Lower lobe of right lung (tissue), 2 donors: ENCODE measurements at regions not wholly inside any gene's neighbourhood (a gene's known extent, or its start where the extent isn't known, plus 50 kb on each side); places are given as distances from the start of the nearest gene placed in this dataset.

Experiments used
- ATAC-seq, 2 donors: fragments of 200-7000 bp; cut with Tn5 transposase; one replicate each; pipeline ENCODE4 v1.9.1; 2020 to 2022; ENCODE audit warnings: mild to moderate bottlenecking in 2 of 2, moderate library complexity in 2 of 2
- DNase-seq: peaks from one replicate; pipeline ENCODE4 v3.0.0-alpha.2; 2020
- H3K27ac ChIP-seq: fragments of 200-600 bp; one replicate; pipeline ENCODE4 v1.8.0; 2022
- H3K27me3 ChIP-seq: fragments of 200-600 bp; one replicate; pipeline ENCODE4 v1.8.0; 2022; ENCODE audit warnings: low read depth
- H3K36me3 ChIP-seq: fragments of 200-600 bp; one replicate; pipeline ENCODE4 v1.8.0; 2022; ENCODE audit warnings: mild to moderate bottlenecking
- H3K4me1 ChIP-seq: fragments of 200-600 bp; one replicate; pipeline ENCODE4 v1.8.0; 2022
- H3K4me3 ChIP-seq: fragments of 200-600 bp; one replicate; pipeline ENCODE4 v1.8.0; 2022; ENCODE audit warnings: mild to moderate bottlenecking
- H3K9me3 ChIP-seq: fragments of 200-600 bp; one replicate; pipeline ENCODE4 v1.8.0; 2022
- intact Hi-C: fragments of 100-400 bp; cut with DNase I; formaldehyde crosslinking; loops from one replicate; pipeline ENCODE4 v1.11.0; 2022
- TF ChIP-seq, protein P1 (sequence below): fragments of 200-600 bp; IDR thresholded peaks from one replicate; pipeline ENCODE4 v1.8.0; 2022; ENCODE audit warnings: antibody characterized with exemption, mild to moderate bottlenecking
- donor health status: DM: no; HTN: yes; CAD: no; lungs with severe emphysema.

- TF ChIP-seq, protein P1, sequence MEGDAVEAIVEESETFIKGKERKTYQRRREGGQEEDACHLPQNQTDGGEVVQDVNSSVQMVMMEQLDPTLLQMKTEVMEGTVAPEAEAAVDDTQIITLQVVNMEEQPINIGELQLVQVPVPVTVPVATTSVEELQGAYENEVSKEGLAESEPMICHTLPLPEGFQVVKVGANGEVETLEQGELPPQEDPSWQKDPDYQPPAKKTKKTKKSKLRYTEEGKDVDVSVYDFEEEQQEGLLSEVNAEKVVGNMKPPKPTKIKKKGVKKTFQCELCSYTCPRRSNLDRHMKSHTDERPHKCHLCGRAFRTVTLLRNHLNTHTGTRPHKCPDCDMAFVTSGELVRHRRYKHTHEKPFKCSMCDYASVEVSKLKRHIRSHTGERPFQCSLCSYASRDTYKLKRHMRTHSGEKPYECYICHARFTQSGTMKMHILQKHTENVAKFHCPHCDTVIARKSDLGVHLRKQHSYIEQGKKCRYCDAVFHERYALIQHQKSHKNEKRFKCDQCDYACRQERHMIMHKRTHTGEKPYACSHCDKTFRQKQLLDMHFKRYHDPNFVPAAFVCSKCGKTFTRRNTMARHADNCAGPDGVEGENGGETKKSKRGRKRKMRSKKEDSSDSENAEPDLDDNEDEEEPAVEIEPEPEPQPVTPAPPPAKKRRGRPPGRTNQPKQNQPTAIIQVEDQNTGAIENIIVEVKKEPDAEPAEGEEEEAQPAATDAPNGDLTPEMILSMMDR = no peak
- peaks cover 56% of the 10 kb centered on the region for H3K4me1 ChIP-seq
- H3K36me3 ChIP-seq = no peaks in the 10 kb centered on the region
- DNase-seq (no peak), ATAC-seq (peak; percentile 24 to 54)
- no peaks in the 10 kb centered on the region for H3K27me3 ChIP-seq
- intact Hi-C loops = no loop called here
- no peaks in the 10 kb centered on the region for H3K9me3 ChIP-seq
- peak overlapping the region; percentile 81 for H3K27ac ChIP-seq
- H3K4me3 ChIP-seq = peak overlapping the region; percentile 47
Observed at GRCh38 chr9:129319938-129320481, 141.9 kb upstream of the IER5L start.

GRCh38 chr9:129319076-129319937 is 141.2 kb upstream of the IER5L start:
- no peaks in the 10 kb centered on the region for H3K36me3 ChIP-seq
- H3K27ac ChIP-seq = peak overlapping the region; percentile 81
- H3K27me3 ChIP-seq = no peaks in the 10 kb centered on the region
- ATAC-seq (no peak), DNase-seq (no peak)
- no peak overlapping the region for H3K4me3 ChIP-seq
- H3K9me3 ChIP-seq = no peaks in the 10 kb centered on the region
- TF ChIP-seq, protein P1 = no peak
- intact Hi-C loops = no loop called here
- peaks cover 60% of the 10 kb centered on the region for H3K4me1 ChIP-seq

- Histone ChIP-seq H3K36me3 (no peaks in the 10 kb centered on the region), H3K9me3 (no peaks in the 10 kb centered on the region), H3K4me1 (peaks cover 60% of the 10 kb centered on the region), H3K27me3 (no peaks in the 10 kb centered on the region), H3K27ac (peak overlapping the region; percentile 56), H3K4me3 (no peak overlapping the region)
- intact Hi-C loops = no loop called here
- TF ChIP-seq, protein P1 = no peak
- DNase-seq (no peak), ATAC-seq (no peak)
Observed at GRCh38 chr9:129318121-129319075, 140.3 kb upstream of the IER5L start.

DNA sequence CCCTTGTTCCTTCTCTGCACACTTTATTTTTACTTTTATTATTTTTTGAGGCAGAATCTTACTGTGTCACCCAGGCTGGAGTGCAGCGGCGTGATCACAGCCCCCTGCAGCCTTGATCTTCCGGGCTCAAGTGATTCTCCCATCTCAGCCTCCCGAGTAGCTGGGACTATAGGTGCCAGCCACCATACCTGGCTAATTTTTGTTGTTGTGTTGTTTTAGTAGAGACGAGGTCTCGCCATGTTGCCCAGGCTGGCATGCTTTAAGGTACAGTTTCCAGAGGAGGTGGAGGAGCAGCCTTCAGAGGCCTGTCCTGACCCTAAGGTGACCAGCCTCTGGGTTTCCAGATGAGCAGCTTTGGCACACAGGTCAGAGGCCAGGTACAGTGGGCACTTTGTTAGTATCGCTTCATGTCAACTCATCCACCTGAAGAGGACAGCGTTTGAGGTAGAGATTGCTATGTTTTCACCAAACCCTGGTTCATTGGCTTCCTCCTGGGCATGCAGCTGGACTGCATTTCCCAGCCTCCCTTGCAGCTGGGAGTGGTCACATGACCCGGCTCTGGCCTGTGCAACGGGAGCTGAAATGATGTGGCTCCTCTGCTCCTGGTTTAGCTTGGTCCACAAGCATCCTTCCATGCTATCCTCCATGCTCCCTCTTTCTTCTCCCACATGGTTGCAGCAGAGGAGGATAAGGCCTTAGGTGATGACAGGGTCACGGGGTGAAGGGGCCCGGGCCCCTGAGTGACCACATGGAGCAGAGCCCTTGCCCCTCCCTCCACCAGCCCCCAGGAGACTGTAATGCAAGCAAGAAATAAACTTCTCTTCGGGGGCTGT is 139.3 kb upstream of the IER5L start:
- peaks cover 60% of the 10 kb centered on the region for H3K4me1 ChIP-seq
- H3K9me3 ChIP-seq = no peaks in the 10 kb centered on the region
- H3K36me3 ChIP-seq = no peaks in the 10 kb centered on the region
- intact Hi-C loops = no loop called here
- peak overlapping the region; percentile 56 for H3K27ac ChIP-seq
- DNase-seq (no peak), ATAC-seq (no peak)
- TF ChIP-seq, protein P1 = no peak
- H3K27me3 ChIP-seq = no peaks in the 10 kb centered on the region
- H3K4me3 ChIP-seq = no peak overlapping the region
